MG63 (cell line): ENCODE measurements at regions not wholly inside any gene's neighbourhood (a gene's known extent, or its start where the extent isn't known, plus 50 kb on each side); places are given as distances from the start of the nearest gene placed in this dataset.
"Not testable (repeated sequence)": the region's sequence is repeated elsewhere in the genome, so short reads cannot be mapped to it uniquely, and the experiment has no call there.

ENCODE experiments used
- DNase-seq: peaks from one replicate; pipeline ENCODE4 v3.0.0-alpha.2; 2020
- H3K27me3 ChIP-seq: fragments of 250-450 bp; sonication (Bioruptor Pico); 2 replicates; pipeline ENCODE4 v1.5.1; 2020; ENCODE audit warnings: mild to moderate bottlenecking, moderate library complexity
- H3K36me3 ChIP-seq: fragments of 250-450 bp; sonication (Bioruptor Pico); 2 replicates; pipeline ENCODE4 v1.5.1; 2020; ENCODE audit warnings: mild to moderate bottlenecking, moderate library complexity
- H3K4me3 ChIP-seq: fragments of 250-450 bp; sonication (Bioruptor Pico); 2 replicates; pipeline ENCODE4 v1.5.1; 2020; ENCODE audit warnings: mild to moderate bottlenecking, moderate library complexity
- H3K9me3 ChIP-seq: fragments of 250-450 bp; sonication (Bioruptor Pico); 2 replicates; pipeline ENCODE4 v1.5.1; 2020; ENCODE audit warnings: mild to moderate bottlenecking, moderate library complexity

DNA sequence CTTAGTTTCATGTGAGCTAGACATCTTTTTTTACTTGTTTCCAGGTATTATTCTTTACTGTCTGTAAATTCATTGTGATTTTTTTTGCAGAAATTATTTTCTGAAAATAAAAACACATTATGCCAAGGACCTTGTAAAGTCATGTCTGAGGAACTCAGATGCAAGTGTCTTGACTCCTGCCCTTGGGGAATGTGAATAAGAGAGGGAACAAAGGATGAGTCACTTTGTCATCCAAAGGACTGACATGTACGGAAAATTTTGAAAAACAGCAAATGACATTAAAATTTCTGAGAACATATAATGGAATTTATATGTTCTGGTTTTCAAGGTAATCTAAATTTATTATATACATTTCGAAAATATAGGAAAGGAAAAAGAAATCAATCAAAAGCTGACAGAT is 660.4 kb downstream of the CD109 start:
- Histone ChIP-seq H3K4me3 (no peak overlapping the region), H3K9me3 (no peaks in the 10 kb centered on the region), H3K27me3 (no peaks in the 10 kb centered on the region), H3K36me3 (no peaks in the 10 kb centered on the region)
- no peak for DNase-seq

GRCh38 chr6:74346936-74347535 is 651.0 kb downstream of the CD109 start:
- H3K4me3 ChIP-seq, result no peak overlapping the region
- DNase-seq, result no peak
- H3K9me3 ChIP-seq, result no peaks in the 10 kb centered on the region
- no peaks in the 10 kb centered on the region for H3K36me3 ChIP-seq
- no peaks in the 10 kb centered on the region for H3K27me3 ChIP-seq

DNA sequence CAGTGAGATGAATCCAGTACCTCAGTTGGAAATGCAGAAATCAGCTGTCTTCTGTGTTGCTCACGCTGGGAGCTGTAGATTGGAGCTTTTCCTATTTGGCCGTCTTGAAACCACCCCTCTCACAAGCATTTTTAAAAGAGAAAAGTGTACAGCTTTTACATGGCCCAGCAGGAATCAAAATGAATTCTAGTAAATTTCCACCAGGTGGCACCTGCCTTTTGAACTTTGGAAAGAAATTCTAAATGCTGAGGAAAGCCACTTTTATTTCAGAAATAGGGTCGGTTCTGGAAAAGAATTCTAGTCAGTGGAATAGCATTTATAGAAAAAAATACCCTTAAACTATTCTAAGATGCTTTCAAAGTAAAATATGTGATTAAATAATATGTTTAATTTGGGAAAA is 647.8 kb downstream of the CD109 start:
- H3K36me3 ChIP-seq, result no peaks in the 10 kb centered on the region
- no peak for DNase-seq
- H3K4me3 ChIP-seq, result no peak overlapping the region
- H3K27me3 ChIP-seq, result no peaks in the 10 kb centered on the region
- no peaks in the 10 kb centered on the region for H3K9me3 ChIP-seq

GRCh38 chr6:74343321-74343720 is 647.3 kb downstream of the CD109 start:
- not testable (repeated sequence) for H3K27me3 ChIP-seq, H3K36me3 ChIP-seq, H3K4me3 ChIP-seq, DNase-seq, H3K9me3 ChIP-seq

DNA sequence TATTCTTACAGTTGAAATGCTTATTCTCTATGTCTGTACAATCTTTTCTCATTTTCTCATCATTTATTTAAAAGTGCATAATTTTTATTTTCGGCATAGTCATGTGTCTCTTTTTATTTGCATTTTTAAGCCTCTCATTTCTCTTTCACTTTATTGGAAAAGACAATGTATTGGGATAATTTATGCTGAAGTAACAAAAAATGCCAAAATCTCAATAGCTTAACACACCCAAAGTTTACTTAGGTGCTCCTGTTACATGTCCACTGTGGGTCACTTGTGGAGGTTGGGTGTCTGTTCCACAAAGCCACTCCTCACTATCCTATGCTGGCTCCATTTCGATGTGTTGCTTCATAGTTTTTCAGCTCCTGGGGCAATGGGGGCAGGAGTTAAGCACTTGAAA is 638.7 kb downstream of the CD109 start:
- H3K27me3 ChIP-seq, result no peaks in the 10 kb centered on the region
- no peak overlapping the region for H3K4me3 ChIP-seq
- no peak for DNase-seq
- no peaks in the 10 kb centered on the region for H3K9me3 ChIP-seq
- H3K36me3 ChIP-seq, result no peaks in the 10 kb centered on the region

DNA sequence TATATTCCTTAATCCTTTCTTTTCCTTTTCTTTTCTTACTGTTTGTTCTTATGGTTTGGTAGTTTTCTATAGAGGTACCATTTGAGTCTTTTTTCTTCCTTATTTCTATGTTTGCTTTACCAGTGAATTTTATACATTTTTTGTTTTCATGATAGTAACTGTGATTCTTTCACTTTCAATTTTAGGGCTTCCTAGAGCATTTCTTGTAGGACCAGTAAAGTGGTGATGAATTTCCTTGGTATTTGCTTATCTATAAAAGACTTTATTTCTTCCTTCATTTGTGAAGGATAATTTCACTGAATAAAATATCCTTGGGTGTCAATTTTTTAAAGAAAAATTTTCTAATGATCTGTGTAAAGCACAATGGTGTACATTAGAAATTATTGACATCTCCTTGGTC is 637.4 kb downstream of the CD109 start:
- no peaks in the 10 kb centered on the region for H3K9me3 ChIP-seq
- H3K36me3 ChIP-seq, result no peaks in the 10 kb centered on the region
- no peak overlapping the region for H3K4me3 ChIP-seq
- H3K27me3 ChIP-seq, result no peaks in the 10 kb centered on the region; the same call in 1 of the 2 replicates
- DNase-seq, result no peak

GRCh38 chr6:74320715-74321114 is 624.7 kb downstream of the CD109 start:
- DNase-seq, result no peak
- Histone ChIP-seq H3K4me3 (no peak overlapping the region), H3K27me3 (no peaks in the 10 kb centered on the region), H3K36me3 (no peaks in the 10 kb centered on the region), H3K9me3 (no peaks in the 10 kb centered on the region)

- H3K4me3 ChIP-seq, result no peak overlapping the region
- no peaks in the 10 kb centered on the region for H3K9me3 ChIP-seq
- DNase-seq, result no peak
- no peaks in the 10 kb centered on the region for H3K27me3 ChIP-seq
- no peaks in the 10 kb centered on the region for H3K36me3 ChIP-seq
Measured at GRCh38 chr6:74320074-74320473, 624.1 kb downstream of the CD109 start.

DNA sequence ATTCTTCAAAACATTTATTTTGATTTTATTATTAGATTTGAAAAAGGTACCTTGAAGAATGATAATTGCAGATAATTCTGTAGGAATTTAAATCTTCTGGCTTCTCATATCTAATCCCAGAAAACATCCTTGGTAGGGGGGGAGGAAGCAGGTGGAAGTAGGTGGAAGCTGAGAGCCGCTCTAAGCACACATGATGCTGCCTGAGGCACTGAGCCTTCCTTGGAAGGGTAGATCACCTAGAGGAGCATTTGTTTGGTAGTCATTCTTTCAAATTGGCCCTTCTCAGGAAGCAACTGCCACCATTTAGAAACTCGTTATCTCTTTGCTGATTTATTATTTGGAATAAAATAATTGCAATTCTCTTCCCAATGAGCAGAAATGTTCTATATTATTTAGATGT is 623.3 kb downstream of the CD109 start:
- no peak for DNase-seq
- Histone ChIP-seq H3K9me3 (no peaks in the 10 kb centered on the region), H3K27me3 (no peaks in the 10 kb centered on the region), H3K4me3 (no peak overlapping the region), H3K36me3 (no peaks in the 10 kb centered on the region)

- H3K36me3 ChIP-seq, result no peaks in the 10 kb centered on the region
- no peaks in the 10 kb centered on the region for H3K9me3 ChIP-seq
- H3K4me3 ChIP-seq, result no peak overlapping the region
- DNase-seq, result no peak
- no peaks in the 10 kb centered on the region for H3K27me3 ChIP-seq
Measured at GRCh38 chr6:74318738-74319137, 622.7 kb downstream of the CD109 start.

- Histone ChIP-seq H3K4me3 (no peak overlapping the region), H3K9me3 (no peaks in the 10 kb centered on the region; the same call in 1 of the 2 replicates), H3K27me3 (no peaks in the 10 kb centered on the region), H3K36me3 (no peaks in the 10 kb centered on the region)
- DNase-seq, result no peak
Measured at GRCh38 chr6:74312081-74312480, 616.1 kb downstream of the CD109 start.

DNA sequence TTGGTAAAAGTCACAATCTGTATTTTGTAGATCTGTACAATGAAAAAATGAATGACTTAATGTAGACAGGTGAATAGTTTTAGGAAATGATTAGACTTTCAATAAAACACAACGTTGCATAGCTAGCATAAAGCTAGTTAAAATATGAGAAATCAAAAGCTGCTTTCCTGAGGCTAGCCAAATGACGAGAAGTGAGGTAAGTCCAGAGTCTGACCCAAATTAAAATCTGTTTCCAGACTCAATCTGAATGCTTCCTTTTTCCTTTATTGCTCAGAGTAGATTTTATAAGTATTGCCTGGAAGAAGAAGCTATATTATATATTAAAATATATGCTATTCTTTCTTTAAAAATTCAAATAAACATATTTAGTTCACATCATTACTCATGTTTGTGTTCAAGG is 615.4 kb downstream of the CD109 start:
- DNase-seq, result no peak
- Histone ChIP-seq H3K4me3 (no peak overlapping the region), H3K27me3 (no peaks in the 10 kb centered on the region), H3K9me3 (no peaks in the 10 kb centered on the region; the same call in 1 of the 2 replicates), H3K36me3 (no peaks in the 10 kb centered on the region)

DNA sequence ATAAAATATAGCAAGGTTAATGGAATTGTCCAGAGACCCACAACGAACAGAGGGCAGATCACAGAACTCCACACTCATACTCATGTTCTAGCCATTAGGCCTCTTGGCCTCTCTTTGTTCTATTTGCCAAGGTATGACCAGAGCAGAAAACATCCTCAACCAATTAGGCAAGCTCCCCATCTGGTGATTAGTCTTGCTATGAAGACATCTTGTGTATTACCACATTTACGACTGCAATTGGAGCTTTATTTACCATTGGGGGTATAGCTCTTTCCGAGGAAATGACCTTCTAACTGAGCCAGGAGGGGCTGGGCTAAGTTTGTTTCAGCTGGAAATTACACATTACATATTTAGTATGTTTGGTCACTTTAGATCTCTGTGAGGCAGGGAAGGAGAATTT is 593.9 kb downstream of the CD109 start:
- no peaks in the 10 kb centered on the region for H3K36me3 ChIP-seq
- H3K9me3 ChIP-seq, result no peaks in the 10 kb centered on the region
- no peaks in the 10 kb centered on the region for H3K27me3 ChIP-seq
- no peak for DNase-seq
- no peak overlapping the region for H3K4me3 ChIP-seq

GRCh38 chr6:74287932-74288331 is 591.9 kb downstream of the CD109 start:
- Histone ChIP-seq H3K9me3 (no peaks in the 10 kb centered on the region), H3K27me3 (no peaks in the 10 kb centered on the region), H3K36me3 (no peaks in the 10 kb centered on the region), H3K4me3 (no peak overlapping the region)
- no peak for DNase-seq

DNA sequence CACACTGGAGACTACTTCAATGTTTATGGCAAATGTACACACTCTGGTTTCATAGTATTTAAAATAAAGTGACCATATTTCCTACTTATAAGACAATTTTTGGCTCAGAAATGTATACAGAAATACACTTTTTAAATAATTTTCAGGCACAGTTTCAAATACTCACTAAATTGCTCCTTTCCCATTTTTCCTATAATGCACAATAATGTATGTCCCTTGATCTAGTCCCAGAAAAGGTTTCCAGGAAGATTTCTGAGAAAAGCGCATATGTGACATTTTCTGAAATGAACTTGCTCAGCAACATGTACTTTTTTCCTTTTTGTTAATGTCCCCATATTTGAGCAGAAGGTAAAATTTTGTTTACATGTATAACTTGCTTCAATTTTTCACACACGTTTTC is 591.4 kb downstream of the CD109 start:
- Histone ChIP-seq H3K27me3 (no peaks in the 10 kb centered on the region), H3K36me3 (no peaks in the 10 kb centered on the region), H3K4me3 (no peak overlapping the region), H3K9me3 (no peaks in the 10 kb centered on the region)
- no peak for DNase-seq

DNA sequence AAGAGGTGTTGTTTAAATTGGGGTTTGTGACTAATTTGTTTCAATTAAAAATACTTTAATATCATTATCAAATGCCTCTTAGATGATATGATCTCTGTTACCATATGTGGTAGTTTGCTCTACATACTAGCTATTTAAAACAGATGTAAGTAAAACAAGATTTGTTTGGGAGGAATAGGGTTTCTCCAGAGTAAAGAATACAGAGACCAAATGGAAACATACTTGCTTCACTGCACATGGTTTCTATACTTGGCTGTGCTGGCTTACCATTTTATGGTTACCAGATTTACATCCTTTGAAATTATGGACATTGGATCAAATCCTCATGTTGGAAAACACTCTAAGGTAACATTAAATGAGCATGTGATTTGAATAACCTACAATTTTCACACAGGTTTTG is 588.3 kb downstream of the CD109 start:
- Histone ChIP-seq H3K27me3 (no peaks in the 10 kb centered on the region), H3K9me3 (no peaks in the 10 kb centered on the region), H3K4me3 (no peak overlapping the region), H3K36me3 (no peaks in the 10 kb centered on the region)
- no peak for DNase-seq

GRCh38 chr6:74283532-74283931 is 587.5 kb downstream of the CD109 start:
- DNase-seq, result no peak
- Histone ChIP-seq H3K9me3 (no peaks in the 10 kb centered on the region), H3K27me3 (no peaks in the 10 kb centered on the region), H3K4me3 (no peak overlapping the region), H3K36me3 (no peaks in the 10 kb centered on the region)

- no peaks in the 10 kb centered on the region for H3K36me3 ChIP-seq
- H3K4me3 ChIP-seq, result no peak overlapping the region
- no peak for DNase-seq
Measured at GRCh38 chr6:74282143-74282689, 586.2 kb downstream of the CD109 start.

More at GRCh38 chr6:74282143-74282689, 586.2 kb downstream of the CD109 start:
- Histone ChIP-seq H3K27me3 (no peaks in the 10 kb centered on the region), H3K9me3 (no peaks in the 10 kb centered on the region)
